ENCODE measurements at regions not wholly inside any gene's neighbourhood (a gene's known extent, or its start where the extent isn't known, plus 50 kb on each side); places are given as distances from the start of the nearest gene placed in this dataset.

DNA sequence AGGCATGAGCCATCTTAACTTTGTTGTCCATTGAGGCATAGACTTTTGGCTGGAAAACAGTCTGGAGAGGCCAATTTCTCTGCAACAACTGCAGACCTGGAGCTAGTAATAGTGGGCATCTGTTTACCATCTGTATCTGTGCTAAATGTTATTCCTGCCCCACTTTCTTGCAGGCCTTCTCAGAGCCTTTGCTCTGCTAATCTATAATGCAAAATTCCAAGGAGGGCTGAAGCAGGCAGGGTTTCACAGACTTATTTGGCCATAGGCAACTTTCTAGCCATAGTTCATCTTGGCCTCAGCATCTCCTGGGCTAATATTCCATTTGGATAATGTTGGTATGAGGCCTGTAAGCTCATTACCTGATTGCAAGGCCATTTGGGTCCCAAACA, 124.5 kb upstream of the CSF3R start:
- no peak for DNase-seq (ENCODE audit: low read depth)

GRCh38 chr1:36606641-36607262, 124.0 kb upstream of the CSF3R start:
- no peak for DNase-seq (ENCODE audit: low read depth)

- DNase-seq (ENCODE audit: low read depth): no peak
Measured at GRCh38 chr1:36605942-36606640, 123.4 kb upstream of the CSF3R start.

- no peak for DNase-seq (ENCODE audit: low read depth)
Measured at GRCh38 chr1:36603461-36603860, 120.7 kb upstream of the CSF3R start.

DNA sequence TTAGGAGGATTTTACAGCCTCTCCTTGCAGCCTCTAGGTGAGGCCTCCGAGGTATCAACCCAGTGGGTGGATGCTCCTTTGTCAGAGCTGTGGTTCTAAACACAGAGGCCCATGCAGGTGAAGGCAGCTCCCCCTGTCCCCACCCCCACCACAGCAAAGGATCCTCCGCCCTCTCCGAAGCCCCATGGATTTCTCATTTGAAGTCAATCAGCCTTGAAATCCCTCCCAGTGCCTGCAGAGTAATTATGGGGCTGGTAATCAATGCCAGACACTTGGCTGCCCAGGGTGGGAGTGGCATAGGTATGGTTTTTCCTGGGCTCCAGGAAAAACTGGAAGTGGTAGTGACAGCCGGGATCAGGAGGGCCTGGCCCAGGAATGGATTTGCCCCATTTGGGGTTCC, 119.5 kb upstream of the CSF3R start:
- DNase-seq (ENCODE audit: low read depth): no peak

- DNase-seq (ENCODE audit: low read depth): no peak
Measured at GRCh38 chr1:36599828-36600227, 117.1 kb upstream of the CSF3R start.

- no peak for DNase-seq (ENCODE audit: low read depth)
Measured at GRCh38 chr1:36597514-36597913, 114.8 kb upstream of the CSF3R start.

DNA sequence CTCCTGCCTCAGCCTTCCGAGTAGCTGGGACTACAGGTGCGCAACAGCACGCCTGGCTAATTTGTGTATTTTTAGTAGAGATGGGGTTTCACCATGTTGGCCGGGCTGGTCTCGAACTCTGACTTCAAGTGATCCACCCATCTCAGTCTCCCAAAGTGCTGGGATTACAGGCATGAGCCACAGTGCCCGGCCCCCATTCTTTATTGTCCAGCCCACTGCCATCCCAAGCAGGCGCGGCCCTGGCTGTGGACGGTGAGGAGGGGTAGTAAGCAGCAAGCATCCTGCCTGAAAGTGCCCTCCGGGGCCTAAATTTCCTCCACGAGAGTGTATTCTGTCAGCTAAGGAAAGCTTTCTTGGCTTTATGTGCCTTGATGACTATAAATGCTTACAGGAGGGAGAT, 113.2 kb upstream of the CSF3R start:
- DNase-seq (ENCODE audit: low read depth): no peak

DNA sequence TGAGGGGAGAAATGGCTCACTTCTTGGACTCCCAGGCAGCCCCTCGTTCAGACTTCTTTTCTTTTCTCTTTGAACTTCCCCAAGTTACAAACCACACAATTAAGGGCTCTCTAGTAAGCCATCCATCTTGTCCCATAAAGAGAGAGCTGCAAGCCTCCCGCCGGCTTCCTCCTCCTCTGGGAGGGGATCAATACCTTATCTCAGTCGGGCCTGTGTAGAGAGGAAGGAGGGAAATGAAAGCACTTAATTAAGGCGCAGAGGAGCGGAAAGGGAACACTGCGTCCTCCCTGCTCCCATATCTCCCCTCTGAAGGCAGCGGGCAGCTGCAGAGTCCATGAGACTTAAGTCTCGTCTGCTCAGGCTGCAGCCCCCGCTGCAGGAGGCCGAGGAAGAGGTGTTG, 112.6 kb upstream of the CSF3R start:
- DNase-seq (ENCODE audit: low read depth): no peak

GRCh38 chr1:36594023-36594422, 111.3 kb upstream of the CSF3R start:
- no peak for DNase-seq (ENCODE audit: low read depth)

GRCh38 chr1:36591278-36591677, 108.6 kb upstream of the CSF3R start:
- DNase-seq (ENCODE audit: low read depth): no peak

DNA sequence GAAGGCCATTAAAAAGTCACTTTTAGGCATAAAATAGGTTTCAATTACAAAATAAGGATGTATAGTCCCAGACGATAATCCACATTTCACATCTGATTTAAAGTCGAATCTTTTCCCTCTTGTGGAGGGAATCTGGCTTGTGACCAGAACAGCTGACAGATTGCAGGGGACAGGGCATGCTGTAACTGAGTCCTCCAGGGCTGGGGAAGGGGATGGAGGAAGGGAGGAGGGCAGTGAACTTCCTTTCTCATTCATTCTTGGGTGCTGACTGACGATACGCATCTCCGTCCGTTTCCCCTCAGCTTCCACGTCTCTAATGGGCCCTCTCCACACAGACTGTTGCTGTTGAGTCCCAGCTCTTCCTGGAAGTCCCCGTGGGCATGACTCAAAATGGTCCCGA, 108.1 kb upstream of the CSF3R start:
- DNase-seq (ENCODE audit: low read depth): no peak

DNA sequence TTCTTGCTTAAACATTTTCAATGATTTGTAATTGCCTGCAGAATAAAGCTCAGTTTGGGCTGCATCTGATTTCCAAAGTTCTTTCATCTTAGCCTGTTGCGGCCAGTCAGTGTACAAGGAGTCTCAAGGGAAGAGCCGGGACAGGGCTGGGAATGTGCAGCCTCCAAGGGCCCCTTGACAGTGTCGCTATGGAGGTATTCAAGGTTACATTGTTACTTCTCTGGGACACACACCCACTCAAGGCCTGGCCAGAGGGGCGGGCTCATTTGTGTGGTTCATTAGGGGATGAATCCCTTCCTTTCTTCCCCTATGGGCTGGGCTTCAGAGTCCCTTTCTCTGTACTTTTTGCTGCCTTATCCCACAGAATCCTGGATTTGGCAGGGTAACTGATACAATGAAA, 107.6 kb upstream of the CSF3R start:
- DNase-seq (ENCODE audit: low read depth): no peak

DNA sequence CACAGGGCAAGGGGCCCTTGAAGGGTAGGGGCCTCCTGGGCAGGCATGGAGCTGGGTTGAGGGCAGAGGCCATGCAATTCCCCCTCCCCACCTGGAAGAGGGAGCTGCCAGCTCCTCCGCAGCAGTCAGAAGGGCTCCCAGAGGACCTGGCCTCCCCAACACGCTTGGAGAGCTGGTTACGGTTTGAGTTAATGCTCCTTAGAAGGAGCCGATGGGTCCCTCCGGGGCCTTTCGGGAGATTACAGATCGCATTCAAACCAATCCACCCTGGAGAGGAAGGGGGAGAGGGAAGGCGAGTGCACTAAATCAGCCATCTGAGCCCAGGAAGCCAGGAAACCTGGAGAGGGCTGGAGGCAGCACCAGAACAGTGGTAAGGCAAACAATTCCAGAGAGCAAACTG, 106.3 kb upstream of the CSF3R start:
- no peak for DNase-seq (ENCODE audit: low read depth)

DNA sequence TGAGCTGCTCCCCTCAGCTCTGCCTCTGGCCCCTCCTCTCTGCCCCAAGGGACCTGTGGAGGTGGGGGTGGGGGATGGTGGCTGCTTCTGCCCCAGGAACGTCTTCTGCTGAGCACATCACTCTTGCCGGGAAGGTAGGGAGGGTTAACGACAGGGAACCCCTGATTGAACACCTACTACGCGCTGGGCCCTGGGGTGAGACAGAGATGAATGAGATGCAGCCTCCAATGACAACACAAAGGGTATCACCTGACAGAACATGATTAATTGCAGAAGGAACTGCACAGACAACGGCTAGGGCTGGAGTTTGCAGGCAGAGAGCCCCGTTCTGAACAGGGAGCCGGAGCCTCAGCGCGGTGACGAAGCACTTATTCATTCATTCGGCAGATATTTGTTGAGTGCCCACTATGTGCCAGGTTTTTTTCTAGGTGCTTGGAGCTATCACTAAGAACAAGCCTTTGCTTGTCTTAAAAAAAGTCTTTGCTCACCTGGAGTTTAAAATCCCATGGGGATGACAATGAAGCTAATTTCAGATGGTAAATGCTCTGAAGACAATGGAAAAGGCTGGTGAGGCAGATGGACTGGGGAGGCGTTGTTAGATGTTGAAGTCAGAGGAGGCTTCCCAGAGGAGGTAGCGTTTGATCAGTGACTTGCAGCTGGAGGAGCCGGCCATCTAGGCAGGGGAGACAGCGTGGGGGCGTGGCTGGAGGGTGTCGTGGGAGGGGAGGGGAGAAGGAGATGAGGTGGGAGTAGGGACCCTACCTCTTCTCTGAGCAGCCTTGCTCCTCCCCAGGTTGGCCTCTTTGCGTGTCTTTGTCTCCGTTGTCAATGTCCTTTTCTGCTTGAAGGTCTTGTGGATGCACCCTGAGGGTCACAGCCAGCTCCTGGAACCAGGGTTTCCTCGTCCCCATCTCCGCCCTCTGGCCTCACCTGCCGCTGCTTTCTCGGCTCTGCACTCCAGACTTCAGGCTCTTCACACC, 103.1 kb upstream of the CSF3R start:
- no peak for DNase-seq (ENCODE audit: low read depth)

- no peak for DNase-seq (ENCODE audit: low read depth)
Measured at GRCh38 chr1:36584874-36585453, 102.3 kb upstream of the CSF3R start.

- no peak for DNase-seq (ENCODE audit: low read depth)
Measured at GRCh38 chr1:36583980-36584782, 101.5 kb upstream of the CSF3R start.

DNA sequence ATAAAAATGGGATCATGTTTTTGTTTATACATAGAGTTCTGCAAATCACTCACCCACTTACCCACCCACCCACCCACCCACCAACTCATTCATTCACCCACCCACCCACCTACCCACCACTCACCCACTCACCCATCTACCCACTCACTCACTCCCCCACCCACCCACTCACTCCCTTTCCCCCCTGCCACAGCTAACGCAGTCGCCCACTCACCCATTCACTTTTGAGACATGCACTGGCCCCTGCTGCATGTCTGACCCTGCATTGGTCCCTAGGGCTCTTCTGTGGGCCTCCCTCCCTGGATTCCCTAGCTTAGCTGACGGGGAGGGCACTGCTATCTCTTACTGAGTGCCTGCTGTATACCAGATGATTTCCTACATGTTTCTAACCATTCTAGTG, 100.4 kb upstream of the CSF3R start:
- DNase-seq (ENCODE audit: low read depth): no peak

- no peak for DNase-seq (ENCODE audit: low read depth)
Measured at GRCh38 chr1:36582066-36582755, 99.5 kb upstream of the CSF3R start.

GRCh38 chr1:36580524-36580923, 97.8 kb upstream of the CSF3R start:
- DNase-seq (ENCODE audit: low read depth): no peak

GRCh38 chr1:36579039-36579438, 96.3 kb upstream of the CSF3R start:
- DNase-seq (ENCODE audit: low read depth): no peak

Data from stromal cell of bone marrow (primary cell).